GM19324 (cell line): ENCODE measurements at regions not wholly inside any gene's neighbourhood (a gene's known extent, or its start where the extent isn't known, plus 50 kb on each side); places are given as distances from the start of the nearest gene placed in this dataset.
"Not testable (repeated sequence)": the region's sequence is repeated elsewhere in the genome, so short reads cannot be mapped to it uniquely, and the experiment has no call there.

Experiments
- ATAC-seq: cut with Tn5 transposase; IDR thresholded peaks from one replicate; pipeline ENCODE4 v1.9.1; 2021; ENCODE audit warnings: mild to moderate bottlenecking, moderate library complexity; ENCODE audit not compliant: unreplicated experiment, low FRiP score

DNA sequence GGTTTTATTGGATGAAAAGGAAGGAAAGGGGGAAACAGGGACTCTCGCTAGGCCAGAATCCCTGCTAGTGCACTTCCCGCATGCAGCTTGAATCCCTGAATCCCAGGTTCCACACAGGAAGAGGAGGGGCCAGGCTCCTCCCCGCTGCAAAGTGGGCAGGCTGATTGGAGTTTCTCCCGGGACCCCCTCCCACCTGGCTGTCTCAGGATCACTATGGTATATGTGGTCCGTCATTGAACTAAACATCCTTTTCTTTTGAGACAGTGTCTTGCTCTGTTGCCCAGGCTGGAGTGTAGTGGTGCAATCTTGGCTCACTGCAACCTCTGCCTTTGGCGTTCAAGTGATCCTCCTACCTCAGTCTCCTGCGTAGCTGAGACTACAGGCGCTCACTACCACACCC, 70.7 kb downstream of the FAM50B start:
- ATAC-seq, result no peak

DNA sequence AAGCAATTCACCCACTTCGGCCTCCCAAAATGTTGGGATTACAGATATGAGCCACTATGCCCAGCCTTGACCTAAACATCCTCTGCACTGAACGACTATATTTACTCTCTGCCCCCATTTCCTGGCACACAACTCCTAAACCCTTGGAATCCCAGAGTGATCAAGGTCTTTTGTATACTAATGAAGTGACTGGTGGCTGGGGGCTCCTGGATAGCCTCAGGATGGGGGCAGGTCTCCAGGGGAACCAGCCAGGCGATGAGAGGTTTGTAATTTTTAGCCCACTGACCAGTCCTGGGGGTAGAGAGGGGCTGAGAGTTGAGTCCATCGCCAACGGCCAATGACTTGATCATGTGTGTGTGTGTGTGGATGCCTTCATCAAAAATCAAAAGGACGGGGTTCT, 71.1 kb downstream of the FAM50B start:
- no peak for ATAC-seq

DNA sequence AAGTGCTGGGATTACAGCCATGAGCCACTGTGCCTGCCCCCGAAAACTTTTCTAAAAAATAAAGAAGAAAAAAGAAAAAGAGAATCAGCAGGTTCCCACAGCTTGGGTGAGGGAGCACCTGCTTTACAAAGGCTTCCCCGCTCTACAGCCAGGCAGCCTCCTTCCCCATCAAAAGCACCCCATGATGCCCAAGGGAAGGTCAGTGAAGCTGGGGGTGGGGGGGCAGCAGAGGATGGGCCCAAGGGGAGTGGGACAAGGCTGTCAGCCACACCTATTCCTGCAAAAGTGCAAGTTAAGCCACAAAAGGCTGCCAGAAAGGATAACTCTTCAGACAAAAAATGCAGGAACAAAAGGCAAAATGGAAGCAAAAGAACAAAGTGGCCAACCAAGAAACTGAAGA, 72.5 kb downstream of the FAM50B start:
- no peak for ATAC-seq

DNA sequence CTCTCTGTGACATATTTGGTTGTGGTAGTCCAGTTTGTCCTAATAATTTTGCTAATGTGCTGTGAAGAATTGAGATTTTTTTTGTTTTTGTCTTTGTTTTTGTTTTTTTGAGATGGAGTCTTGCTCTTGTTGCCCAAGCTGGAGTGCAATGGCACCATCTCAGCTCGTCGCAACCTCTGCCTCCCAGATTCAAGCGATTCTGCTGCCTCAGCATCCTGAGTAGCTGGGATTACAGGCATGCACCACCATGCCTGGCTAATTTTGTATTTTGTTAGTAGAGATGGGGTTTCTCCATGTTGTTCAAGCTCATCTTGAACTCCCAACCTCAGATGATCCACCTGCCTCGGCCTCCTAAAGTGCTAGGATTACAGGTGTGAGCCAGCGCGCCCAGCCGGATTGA, 73.4 kb downstream of the FAM50B start:
- ATAC-seq, result not testable (repeated sequence)

DNA sequence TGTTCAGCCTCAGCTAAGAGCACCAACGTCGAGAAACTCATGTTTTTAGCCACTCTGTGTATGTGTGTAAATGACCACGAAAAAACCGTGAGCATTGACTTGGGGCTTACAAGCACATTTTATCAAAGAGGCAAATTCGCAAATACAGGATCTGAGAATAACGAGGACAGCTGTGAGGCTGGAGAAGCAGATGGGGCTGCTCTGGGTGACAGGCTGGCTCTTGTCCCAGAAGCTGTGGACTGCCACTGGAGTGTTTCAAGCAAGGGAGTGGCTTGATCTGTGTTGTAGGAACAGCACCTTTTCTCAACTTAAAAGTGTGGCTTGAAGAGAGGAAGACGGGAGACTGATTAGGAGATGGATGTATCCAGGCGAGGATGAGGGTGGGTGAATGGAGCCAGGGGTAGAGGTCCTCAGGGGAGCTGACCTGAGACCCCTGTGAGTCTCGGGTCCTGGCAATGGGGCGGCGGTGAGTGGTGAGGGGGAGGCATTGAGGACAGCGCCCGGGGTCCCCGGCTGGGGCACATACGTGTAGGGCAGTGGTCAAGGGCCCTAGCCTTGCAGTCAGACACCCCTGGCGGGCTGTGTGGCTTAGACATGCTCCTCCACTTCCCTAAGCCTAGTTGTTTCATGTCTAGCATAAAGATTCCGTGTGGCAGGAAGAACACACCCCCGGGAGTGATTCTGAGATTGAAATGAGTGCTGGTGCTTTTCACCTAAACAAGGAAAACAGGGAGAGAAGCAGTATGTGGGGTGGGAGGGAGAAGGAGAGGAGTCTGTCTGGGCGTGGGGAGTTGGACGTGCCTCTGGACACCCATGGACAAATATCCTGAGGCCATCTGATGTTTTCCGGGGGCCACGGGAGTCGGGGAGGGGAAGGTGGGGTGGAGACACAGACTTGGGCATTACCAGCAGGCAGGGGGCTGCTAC, 76.3 kb downstream of the FAM50B start:
- not testable (repeated sequence) for ATAC-seq

DNA sequence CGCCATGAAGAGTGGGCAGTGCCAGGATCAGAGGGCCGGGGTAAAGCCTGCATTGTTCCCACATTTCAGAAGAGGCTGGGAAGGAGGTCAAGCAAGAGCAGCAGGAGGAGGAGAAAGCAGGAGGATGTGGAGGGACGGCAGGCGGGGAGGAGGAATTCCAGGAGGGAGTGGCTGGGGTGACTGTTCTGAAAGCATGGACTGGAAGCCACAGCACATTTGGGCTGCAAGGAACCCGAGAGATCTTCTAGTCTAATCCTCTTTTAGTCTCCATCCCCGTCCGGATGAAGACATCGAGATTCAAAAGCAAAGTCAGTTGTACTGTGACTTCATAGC, 76.9 kb downstream of the FAM50B start:
- ATAC-seq, result no peak

DNA sequence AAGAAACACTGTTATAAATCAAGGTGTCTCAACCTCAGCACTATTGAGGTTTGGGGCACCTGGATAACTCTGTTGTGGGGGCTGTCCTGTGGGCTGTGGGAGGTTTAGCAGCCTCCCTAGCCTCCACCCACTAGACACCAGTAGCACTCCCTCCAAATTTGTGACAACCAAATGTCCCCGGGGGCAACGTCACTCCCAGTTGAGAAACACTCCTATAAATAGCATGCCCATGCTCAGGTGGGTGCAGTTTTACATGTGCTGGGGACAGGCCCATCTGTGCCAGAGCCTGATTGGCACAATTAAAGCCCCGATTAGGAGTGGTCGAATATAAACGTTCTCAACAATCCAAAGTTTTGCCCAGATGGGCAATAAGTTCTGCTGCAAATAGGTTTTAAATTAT, 78.9 kb downstream of the FAM50B start:
- ATAC-seq, result no peak

DNA sequence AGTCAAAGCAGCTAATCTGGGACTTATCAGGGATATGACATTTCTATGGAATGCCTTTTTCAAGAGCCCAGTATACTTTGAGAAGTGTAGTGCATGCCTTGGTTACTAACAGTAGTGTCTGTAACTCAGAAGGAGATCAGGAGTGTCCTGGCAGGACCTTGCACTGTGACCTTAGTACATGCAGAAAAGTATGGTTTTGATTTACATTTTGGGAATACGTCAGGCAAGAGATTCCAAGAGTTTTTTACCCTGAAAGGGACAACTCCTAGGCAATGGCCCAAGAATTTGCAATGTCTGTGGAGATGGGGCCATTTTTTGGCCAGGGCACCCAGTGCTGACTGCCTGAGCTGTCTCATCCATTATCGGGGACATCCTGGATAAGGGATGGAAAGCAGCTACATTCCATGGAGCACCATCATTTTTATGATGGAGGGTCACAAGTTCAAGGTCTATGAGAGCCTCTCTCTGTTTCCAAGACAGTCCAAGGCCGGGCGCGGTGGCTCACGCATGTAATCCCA, 80.2 kb downstream of the FAM50B start:
- no peak for ATAC-seq

DNA sequence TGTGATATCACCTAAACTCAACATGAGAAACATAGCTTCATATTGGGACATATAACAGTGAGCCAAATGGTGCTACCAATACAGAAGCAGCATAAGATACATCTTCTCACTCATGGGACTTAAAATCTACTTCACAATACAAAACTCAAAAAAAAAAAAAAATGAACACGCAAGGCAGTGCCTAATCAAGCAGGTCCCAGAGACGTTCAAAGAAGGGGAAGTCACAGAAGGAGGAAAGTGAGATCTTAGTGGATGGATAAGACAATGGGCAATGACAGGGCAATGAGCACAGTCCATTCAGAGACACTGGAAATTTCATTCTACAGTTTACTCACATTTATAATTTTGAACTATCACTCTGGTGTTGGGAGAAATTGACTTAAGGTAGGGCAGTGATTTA, 88.3 kb downstream of the FAM50B start:
- ATAC-seq, result no peak

DNA sequence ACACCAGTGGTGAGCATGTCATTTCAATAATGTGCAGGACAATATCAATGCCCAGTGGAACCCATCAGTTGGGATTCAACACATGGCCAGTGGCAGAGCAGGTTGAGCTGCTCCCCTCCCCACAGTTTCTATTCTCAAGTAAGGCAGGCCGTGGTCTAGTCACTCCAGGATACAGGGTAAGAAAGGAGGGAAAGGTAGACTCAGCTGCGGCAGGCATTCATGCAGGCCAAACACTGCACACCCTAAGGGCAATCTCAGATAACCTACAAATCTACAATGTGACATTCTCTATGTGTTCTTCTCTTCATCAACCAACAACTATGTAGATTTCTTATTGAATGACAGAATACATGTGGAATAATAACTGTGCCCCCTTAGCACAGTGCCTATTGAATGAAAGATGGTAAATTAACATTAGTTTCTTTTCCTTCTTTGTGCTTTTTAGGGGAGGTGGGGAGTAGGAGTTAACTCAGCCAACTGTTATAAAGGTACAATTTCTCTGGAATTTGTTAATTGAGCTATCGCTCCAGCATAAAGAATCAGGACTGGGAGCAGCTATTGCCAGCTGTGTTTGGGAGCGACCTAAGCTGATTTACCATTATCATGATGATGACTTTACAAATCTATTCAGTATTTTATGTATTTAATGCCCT, 89.7 kb downstream of the FAM50B start:
- no peak for ATAC-seq

DNA sequence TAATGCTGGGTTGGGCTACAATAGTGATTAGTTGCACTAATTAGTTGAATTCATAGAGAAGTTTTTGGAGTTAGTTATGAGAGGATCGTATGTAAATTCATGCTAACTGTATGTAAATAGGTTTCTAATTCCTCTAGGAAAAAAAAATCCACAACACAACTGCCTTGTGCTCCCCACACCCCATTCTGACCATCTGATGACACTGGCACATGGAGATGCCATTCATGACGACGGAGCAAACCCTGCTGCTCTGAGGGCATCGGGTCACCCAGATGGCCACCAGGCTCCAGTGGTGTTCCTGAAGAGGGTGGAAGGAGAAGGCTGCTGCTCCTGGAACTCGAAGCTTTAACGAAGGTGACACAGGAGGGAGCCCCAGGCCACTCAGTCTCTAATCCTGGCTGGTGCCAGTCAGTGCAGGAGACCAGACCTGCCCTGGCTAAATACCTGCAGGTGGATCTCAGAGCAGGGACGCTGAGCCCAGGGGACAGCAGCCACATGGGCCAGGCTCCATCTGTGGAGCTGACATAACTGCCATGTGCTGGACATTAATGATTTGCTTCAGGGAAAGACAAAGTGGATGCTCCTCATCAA, 90.3 kb downstream of the FAM50B start:
- no peak for ATAC-seq

DNA sequence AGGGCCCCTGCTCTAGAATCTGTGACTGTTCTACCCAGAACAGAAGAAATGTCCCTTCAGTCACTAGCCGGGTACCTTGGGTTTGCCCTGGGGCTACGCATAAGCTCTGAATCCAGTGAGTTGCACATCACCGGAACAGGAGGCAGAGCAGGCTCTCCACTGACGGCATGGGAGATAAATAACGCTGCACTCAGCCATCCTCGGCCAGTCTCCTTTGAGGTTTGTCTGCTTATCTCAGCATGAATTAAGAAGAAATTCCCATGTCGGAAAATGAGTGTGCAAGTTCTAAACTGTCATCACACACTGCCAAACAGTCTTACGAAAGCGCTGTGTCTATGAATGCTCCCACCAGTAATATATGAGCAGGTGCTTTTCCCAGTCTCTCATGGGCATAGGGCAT, 90.8 kb downstream of the FAM50B start:
- ATAC-seq, result no peak

DNA sequence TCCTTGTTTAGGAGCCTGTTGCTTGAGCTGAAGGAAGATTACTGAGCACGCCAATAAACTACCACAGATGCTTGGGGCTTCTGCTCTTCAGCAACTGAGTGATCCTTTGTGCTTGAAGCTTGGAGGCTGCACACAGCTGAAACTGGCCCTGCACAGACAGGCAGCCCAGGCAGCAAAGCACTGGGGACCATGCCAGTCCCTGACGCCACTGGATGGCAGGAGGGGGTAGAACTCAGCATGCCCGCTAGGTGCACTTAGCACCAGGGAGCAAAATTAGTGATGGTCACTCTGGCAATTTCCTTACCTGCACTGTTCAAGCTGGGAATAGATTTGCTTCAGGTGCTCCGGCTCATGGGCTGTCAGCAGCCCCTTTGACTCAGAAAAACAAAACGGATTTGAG, 91.5 kb downstream of the FAM50B start:
- ATAC-seq, result no peak

DNA sequence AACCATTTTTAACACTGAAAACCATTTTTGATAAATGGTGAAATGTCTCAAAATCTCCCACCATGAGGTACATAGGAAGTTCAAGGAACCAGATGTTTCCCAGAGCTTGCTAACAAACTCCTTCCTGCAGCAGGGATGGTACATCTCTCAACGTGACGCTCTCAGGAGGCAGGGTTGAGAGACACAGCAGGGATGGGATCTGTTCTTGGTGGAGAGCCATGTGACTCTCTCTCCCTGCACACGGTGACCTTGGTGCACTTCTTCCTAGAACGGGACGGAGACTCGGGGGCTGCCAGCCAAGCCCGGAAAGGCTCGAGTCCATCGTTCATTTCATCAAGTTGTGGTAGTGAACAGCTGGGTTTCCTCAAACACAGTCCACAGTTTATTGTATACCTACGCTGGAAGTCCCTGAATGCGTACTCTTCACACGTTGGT, 94.2 kb downstream of the FAM50B start:
- no peak for ATAC-seq

DNA sequence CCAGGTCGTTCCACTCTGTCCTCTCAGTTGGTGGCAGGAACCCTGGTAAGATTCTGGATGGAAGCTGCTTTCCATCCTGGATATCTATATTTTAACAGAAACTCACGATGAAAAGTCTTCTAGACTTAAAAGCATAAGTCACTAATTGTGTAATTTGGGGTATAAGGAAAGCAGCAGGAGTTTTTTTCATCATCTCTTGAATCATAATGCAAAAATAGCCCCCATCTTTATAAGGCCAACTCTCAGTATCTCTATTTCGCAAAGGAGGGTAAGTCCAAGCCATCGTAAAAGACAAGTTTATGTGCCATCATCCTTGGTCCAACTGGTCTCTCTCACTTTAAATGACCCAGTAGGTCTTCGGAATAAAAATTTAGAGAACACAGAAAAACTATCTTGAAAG, 95.1 kb downstream of the FAM50B start:
- ATAC-seq, result no peak

DNA sequence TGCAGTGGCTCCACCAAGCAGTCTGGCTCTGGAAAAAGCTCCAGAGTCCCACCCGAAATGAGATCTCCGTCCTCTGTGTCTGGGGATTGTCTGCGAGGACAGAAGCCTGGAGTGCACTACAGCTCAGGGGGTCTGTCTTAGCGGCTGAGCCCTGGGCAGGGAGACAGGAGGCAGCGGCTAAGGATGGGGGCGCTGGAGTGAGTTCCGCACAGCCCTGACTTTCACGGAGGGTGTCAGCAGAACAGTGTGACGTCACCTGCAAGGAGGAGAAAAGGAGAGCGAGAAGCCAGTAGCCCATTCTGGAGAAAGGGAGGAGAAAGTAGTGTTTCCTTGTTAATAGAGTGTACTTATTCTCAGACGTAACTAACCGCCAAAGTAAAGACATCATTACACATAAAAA, 97.6 kb downstream of the FAM50B start:
- ATAC-seq, result no peak

DNA sequence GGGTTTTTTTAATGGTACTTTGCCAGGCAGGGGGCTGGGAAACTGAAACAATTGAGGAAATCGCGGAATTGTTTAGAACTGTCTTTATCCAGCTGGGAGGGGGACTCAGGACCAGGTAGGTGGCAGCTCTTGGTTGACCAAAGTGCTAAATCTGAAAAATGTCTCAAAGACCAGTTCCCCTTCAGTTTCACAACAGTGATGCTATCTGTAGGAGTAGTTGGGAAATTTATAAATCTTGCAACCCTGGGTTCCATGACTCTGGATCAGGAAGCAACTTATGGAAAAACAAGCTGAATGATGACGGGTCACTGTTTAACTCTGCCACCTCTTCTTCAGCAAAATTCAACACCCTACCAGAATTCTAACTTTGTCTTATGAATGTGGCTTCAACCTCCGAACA, 99.7 kb downstream of the FAM50B start:
- ATAC-seq, result no peak

DNA sequence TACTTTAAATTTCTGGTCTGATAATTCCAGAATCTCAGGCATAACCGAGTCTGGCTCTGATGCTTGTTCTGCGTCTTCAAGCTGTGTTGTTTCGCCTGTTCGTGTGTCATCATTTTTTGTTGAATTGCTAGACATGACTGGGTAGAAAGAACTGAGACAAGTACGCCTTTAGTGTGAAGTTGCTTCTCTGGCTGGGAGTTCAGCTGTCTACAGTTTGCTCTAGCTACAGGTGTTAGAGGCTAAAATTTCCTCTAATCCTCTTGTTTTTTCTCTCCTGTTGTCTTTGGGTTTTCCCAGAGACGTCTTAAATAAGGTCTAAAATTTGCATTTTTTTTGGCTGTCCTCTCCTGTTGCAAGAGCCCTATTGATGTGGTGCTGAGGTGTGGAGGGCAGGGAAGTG, 100.3 kb downstream of the FAM50B start:
- ATAC-seq, result no peak

DNA sequence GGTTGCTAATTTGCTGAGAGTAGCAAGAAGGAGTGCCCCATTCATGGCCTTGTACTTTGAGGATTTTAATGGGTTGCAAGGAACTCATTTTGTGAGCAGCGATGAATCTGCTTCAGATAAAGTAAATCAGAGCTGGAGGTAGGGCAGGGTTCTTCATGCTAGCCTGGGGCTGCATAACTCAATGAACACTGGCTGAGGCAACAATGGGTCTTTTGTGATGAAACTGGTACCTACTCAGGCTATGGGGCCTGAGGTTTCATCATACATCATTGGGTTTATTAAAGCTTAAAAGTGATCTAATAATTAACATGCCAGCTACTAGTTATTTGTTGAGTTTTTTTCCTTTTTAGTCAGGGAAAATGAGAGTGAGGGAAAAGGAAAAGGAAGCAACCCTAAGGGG, 106.9 kb downstream of the FAM50B start:
- ATAC-seq, result no peak

DNA sequence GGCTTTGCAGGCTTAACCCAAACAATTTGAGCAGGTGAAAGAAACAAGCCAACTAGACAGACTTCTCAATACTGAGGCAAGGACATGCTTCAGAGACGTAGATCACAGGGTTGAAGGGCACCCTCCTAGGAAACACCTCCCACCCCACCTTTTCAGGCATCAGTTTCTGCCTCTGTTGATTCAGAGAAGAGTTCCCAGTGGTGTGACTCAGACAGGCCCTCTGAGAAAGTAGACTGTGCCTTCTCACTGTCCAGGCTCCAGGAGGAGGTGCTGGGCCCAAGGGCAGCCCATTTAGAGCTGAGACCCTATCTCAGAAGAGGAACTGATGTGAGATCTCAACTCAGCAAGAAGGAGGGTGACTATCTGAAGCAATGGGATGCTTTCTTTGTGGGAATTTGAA, 108.1 kb downstream of the FAM50B start:
- ATAC-seq, result no peak

DNA sequence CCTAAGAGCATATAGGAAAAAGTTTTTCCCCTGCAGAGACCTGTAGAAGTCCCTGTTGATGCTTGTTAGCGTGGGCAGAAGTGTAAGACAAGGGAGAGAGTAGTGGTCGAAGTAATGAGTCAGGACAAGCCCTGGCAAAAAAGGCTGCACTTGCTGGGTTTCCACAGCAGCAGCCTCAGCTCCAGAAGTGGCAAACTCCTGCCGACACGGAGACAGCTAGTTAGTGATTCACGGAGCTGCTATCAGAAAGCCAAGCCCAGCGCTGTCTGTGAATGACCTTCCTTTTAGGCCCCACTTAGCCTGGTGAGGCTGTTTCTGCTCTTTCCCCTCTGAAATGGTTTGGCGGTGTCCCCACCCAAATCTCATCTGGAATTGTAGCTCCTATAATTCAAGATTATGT, 109.1 kb downstream of the FAM50B start:
- no peak for ATAC-seq

DNA sequence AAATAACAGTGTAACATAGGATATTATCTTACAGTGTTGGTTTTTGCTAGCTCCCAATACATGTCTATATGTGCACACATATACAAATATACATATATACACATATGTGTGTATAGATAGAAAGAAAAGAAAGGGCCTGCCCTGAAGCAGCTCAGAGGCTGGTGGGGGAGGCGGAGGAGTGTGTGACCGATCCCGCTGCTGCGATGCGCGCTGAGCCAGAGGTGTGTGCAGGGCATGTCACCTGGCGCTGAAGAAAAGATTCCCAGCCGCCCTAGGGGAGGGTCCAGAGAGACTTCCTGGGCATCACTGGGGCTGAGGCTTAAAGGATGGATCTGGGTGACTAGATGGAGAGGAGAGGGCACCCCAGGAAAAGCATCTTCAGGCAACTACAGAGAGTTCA, 110.2 kb downstream of the FAM50B start:
- ATAC-seq, result no peak
